HCT116 (cell line): ENCODE measurements at regions not wholly inside any gene's neighbourhood (a gene's known extent, or its start where the extent isn't known, plus 50 kb on each side); places are given as distances from the start of the nearest gene placed in this dataset.

Experiments
- ATAC-seq: fragments of 200-7000 bp; cut with Tn5 transposase; 2 replicates; pipeline ENCODE4 v1.9.1; 2020; ENCODE audit warnings: mild to moderate bottlenecking, moderate library complexity
- BruUV-seq: library from RNA; stranded (reverse); fragments of 400-500 nt; replicated peaks from 2 replicates; lab custom pipeline; 2021; lab: Mats Ljungman, UMichigan
- CTCF ChIA-PET: fragments of 300-600 bp; sonication (Branson Sonifier 250); formaldehyde crosslinking; loops from one replicate; lab custom pipeline; 2021; ENCODE audit warnings: antibody characterized with exemption; lab: Charles Lee
- POLR2A ChIA-PET: fragments of 300-600, 350-600 bp; sonication (Branson Sonifier 250); formaldehyde crosslinking; loops from one replicate; lab custom pipeline; 2021; ENCODE audit warnings: antibody characterized with exemption; lab: Charles Lee
- RAD21 ChIA-PET, 2 experiments: fragments of 300-600 bp; sonication (Branson Sonifier 250); formaldehyde crosslinking; loops; one replicate each; lab custom pipeline; 2023; ENCODE audit warnings: low total read pairs in 2 of 2; ENCODE audit not compliant: uncharacterized antibody in 2 of 2, unreplicated experiment in 2 of 2, low non-redundant PET in 1 of 2; lab: Charles Lee
- DNase-seq: peaks from one replicate; pipeline ENCODE4 v3.0.0-alpha.2; 2010; ENCODE audit warnings: low read depth, low spot score
- H2AFZ ChIP-seq: fragments of 200-600 bp; shearing (Covaris generic), sonication (generic); 2 replicates; pipeline ENCODE4 v1.6.1; 2017; ENCODE audit warnings: low read depth, mixed run types, mixed read lengths, antibody characterized with exemption, low read length; ENCODE audit not compliant: poor library complexity, severe bottlenecking
- H3K27ac ChIP-seq: 2 replicates; pipeline ENCODE4 v1.5.1; 2012; ENCODE audit warnings: low read depth, low read length
- H3K27me3 ChIP-seq: fragments of 200-600 bp; sonication (generic); 2 replicates; pipeline ENCODE4 v1.6.1; 2016; ENCODE audit warnings: mixed run types, low read length, mixed read lengths; ENCODE audit not compliant: insufficient read depth
- H3K36me3 ChIP-seq, 2 experiments: fragments of 200-500 bp in 1 of 2; fragments of 200-600 bp in 1 of 2; sonication (Bioruptor generic) in 1 of 2; sonication (generic) in 1 of 2; 2 replicates each; pipeline versions ENCODE4 v1.5.1 to v1.6.1; 2014 to 2016; ENCODE audit warnings: low read length in 2 of 2, inconsistent platforms in 1 of 2, mixed read lengths in 1 of 2, mixed run types in 1 of 2; ENCODE audit not compliant: insufficient read depth in 2 of 2, control insufficient read depth in 1 of 2
- H3K4me1 ChIP-seq, 2 experiments: fragments of 200-600 bp in 1 of 2; sonication (generic) in 1 of 2; 2 replicates each; pipeline versions ENCODE4 v1.5.1 to v1.6.1; 2012 to 2017; ENCODE audit warnings: low read length in 2 of 2, inconsistent platforms in 1 of 2, mild to moderate bottlenecking in 1 of 2, mixed read lengths in 1 of 2, mixed run types in 1 of 2, moderate library complexity in 1 of 2; ENCODE audit not compliant: insufficient read depth in 2 of 2, control insufficient read depth in 1 of 2
- H3K4me2 ChIP-seq: fragments of 200-600 bp; sonication (generic); 2 replicates; pipeline ENCODE4 v1.6.1; 2017; ENCODE audit warnings: mixed run types, low read length, mixed read lengths
- H3K4me3 ChIP-seq, 2 experiments: fragments of 200-600 bp in 1 of 2; sonication (generic) in 1 of 2; replicated peaks in 1 of 2; 2 replicates each; pipeline ENCODE4 v1.5.1; 2011 to 2016; ENCODE audit warnings: low read length in 2 of 2, control low read depth in 1 of 2, low read depth in 1 of 2, mild to moderate bottlenecking in 1 of 2, mixed read lengths in 1 of 2, mixed run types in 1 of 2
- H3K79me2 ChIP-seq: fragments of 200-600 bp; sonication (generic); 2 replicates; pipeline ENCODE4 v1.6.1; 2017; ENCODE audit warnings: mild to moderate bottlenecking, mixed run types, low read length, moderate library complexity, mixed read lengths; ENCODE audit not compliant: insufficient read depth
- H3K9ac ChIP-seq: fragments of 200-600 bp; sonication (generic); 2 replicates; pipeline ENCODE4 v1.6.1; 2016; ENCODE audit warnings: low read length, mixed read lengths
- H3K9me2 ChIP-seq: fragments of 200-600 bp; sonication (generic), shearing (Covaris generic); 2 replicates; pipeline ENCODE4 v1.6.1; 2017; ENCODE audit warnings: mixed run types, mild to moderate bottlenecking, moderate library complexity; ENCODE audit not compliant: insufficient read depth
- H3K9me3 ChIP-seq, 2 experiments: fragments of 200-500 bp in 1 of 2; fragments of 200-600 bp in 1 of 2; sonication (Bioruptor generic) in 1 of 2; sonication (generic) in 1 of 2; 2 replicates each; pipeline ENCODE4 v1.6.1; 2014 to 2017; ENCODE audit warnings: low read length in 2 of 2, mixed read lengths in 2 of 2, inconsistent platforms in 1 of 2, low read depth in 1 of 2, mild to moderate bottlenecking in 1 of 2, mixed run types in 1 of 2, moderate library complexity in 1 of 2; ENCODE audit not compliant: control insufficient read depth in 1 of 2, insufficient read depth in 1 of 2
- H4K20me1 ChIP-seq: fragments of 200-600 bp; sonication (generic), shearing (Covaris generic); 2 replicates; pipeline ENCODE4 v1.6.1; 2017; ENCODE audit warnings: mixed run types, mild to moderate bottlenecking, moderate library complexity; ENCODE audit not compliant: insufficient read depth
- CBX3 ChIP-seq: IDR thresholded peaks from 2 replicates; pipeline ENCODE4 v1.6.1; 2012; ENCODE audit warnings: low read depth
- CEBPB ChIP-seq: IDR thresholded peaks from 2 replicates; pipeline ENCODE4 v1.6.1; 2012; ENCODE audit warnings: low read depth
- EGR1 ChIP-seq: IDR thresholded peaks from 2 replicates; pipeline ENCODE4 v1.6.1; 2012; ENCODE audit warnings: low read depth
- EZH2 ChIP-seq: fragments of 200-600 bp; sonication (generic); IDR thresholded peaks from 2 replicates; pipeline ENCODE4 v1.6.1; 2017; ENCODE audit warnings: antibody characterized with exemption, mixed run types
- EZH2phosphoT487 ChIP-seq: fragments of 200-600 bp; IDR thresholded peaks from 2 replicates; pipeline ENCODE4 v1.6.1; 2018; ENCODE audit warnings: antibody characterized with exemption, borderline replicate concordance
- FOSL1 ChIP-seq: IDR thresholded peaks from 2 replicates; pipeline ENCODE4 v1.6.1; 2012; ENCODE audit warnings: low read depth
- JUND ChIP-seq: IDR thresholded peaks from 2 replicates; pipeline ENCODE4 v1.6.1; 2012
- POLR2A ChIP-seq: IDR thresholded peaks from 2 replicates; pipeline ENCODE4 v1.7.0; 2011; ENCODE audit warnings: borderline replicate concordance; ENCODE audit not compliant: insufficient read depth, insufficient read length; ENCODE audit errors: extremely low read depth
- RAD21 ChIP-seq: IDR thresholded peaks from 2 replicates; pipeline ENCODE4 v1.6.1; 2012; ENCODE audit warnings: low read depth, mild to moderate bottlenecking
- REST ChIP-seq: IDR thresholded peaks from 2 replicates; pipeline ENCODE4 v1.6.1; 2012; ENCODE audit warnings: low read depth
- SP1 ChIP-seq: IDR thresholded peaks from 2 replicates; pipeline ENCODE4 v1.6.1; 2012; ENCODE audit warnings: low read depth
- SRF ChIP-seq: IDR thresholded peaks from 2 replicates; pipeline ENCODE4 v1.6.1; 2012; ENCODE audit warnings: low read depth
- YY1 ChIP-seq: IDR thresholded peaks from 2 replicates; pipeline ENCODE4 v1.6.1; 2011; ENCODE audit warnings: low read length, low read depth, moderate library complexity, mild to moderate bottlenecking; ENCODE audit not compliant: insufficient replicate concordance; ENCODE audit errors: extremely low read depth
- ZFX ChIP-seq: fragments of 450-650 bp; IDR thresholded peaks from 2 replicates; pipeline ENCODE4 v1.6.1; 2017
- ZNF274 ChIP-seq: fragments of 200-500 bp; sonication (Bioruptor generic); IDR thresholded peaks from 2 replicates; pipeline ENCODE4 v1.6.1; 2014; ENCODE audit warnings: mild to moderate bottlenecking, low read depth, low read length, inconsistent platforms
- intact Hi-C: fragments of 100-400 bp; cut with micrococcal nuclease; formaldehyde crosslinking; loops from 2 replicates; pipeline ENCODE4 v1.10.0; 2022
- TF ChIP-seq, protein P1 (sequence below): IDR thresholded peaks from 2 replicates; pipeline ENCODE4 v1.6.1; 2012
- TF ChIP-seq, protein P2 (sequence below): IDR thresholded peaks from 2 replicates; pipeline ENCODE4 v1.6.1; 2012
- TF ChIP-seq, protein P3 (sequence below): IDR thresholded peaks from 2 replicates; pipeline ENCODE4 v1.6.1; 2011; ENCODE audit warnings: mild to moderate bottlenecking, low read length, moderate library complexity; ENCODE audit not compliant: insufficient replicate concordance; ENCODE audit errors: extremely low read depth
- TF ChIP-seq, protein P4 (sequence below), 3 experiments: fragments of 200-600 bp in 1 of 3; sonication (generic) in 1 of 3; IDR thresholded peaks in 2 of 3; conservative IDR thresholded peaks in 1 of 3; 2 replicates each; pipeline ENCODE4 v1.5.1; 2012 to 2017; ENCODE audit warnings: low read depth in 2 of 3, low read length in 2 of 3, antibody characterized with exemption in 1 of 3, borderline replicate concordance in 1 of 3, control low read depth in 1 of 3, mild to moderate bottlenecking in 1 of 3, mixed read lengths in 1 of 3, mixed run types in 1 of 3, moderate library complexity in 1 of 3; ENCODE audit not compliant: insufficient read depth in 1 of 3

DNA sequence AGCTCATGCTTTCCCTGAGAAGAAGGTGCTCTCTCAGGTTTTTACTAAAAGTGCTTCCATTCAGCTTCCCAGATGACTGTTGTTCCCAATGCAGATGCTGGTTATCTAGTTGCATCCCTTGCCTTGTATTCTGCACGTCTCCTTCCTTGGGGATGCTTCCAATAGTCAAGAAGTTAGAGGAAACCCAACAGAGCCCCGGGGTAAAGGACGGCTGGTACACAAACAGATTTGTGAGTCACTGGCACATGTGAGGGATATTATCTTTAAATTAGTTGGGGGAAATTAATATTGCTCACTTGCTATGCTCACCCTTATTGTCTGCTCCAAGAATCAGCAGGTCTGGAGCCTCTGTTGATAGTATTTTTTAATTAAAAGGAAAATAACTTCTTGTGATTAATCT lies 465.2 kb upstream of the BOD1L1 start (continued):
- no peak for TF ChIP-seq FOSL1

DNA sequence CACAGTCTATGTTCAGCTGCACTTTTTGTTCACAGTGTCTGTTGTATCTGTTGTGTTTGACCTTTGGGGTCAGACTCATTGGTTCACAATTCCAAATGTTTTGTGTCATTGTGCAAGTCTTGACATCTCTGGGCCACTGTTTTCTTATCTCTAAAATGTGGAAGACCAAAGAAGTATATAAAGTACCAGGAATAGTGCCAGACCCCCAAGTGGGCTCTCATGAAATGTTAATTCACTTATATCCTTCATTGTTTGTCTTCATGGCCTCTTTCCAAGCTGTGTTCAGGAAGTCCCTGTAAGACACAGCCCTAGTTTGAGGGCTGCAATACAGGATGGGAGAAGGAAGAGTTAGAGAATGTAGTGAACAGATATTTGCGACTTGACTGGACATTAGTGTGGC lies 468.3 kb upstream of the BOD1L1 start:
- BruUV-seq: no TSS peak
- Histone ChIP-seq H3K4me3 (no peak overlapping the region), H3K4me1 (no peaks in the 10 kb centered on the region), H3K9ac (no peak overlapping the region), H3K36me3 (no peaks in the 10 kb centered on the region), H3K27ac (no peak overlapping the region), H2AFZ (no peak overlapping the region), H3K79me2 (no peaks in the 10 kb centered on the region), H3K9me3 (peaks cover 0 to 27% of the 10 kb centered on the region in 2 experiments; a peak in 2 of 4 replicates), H3K4me2 (no peak overlapping the region), H4K20me1 (no peaks in the 10 kb centered on the region), H3K27me3 (no peaks in the 10 kb centered on the region), H3K9me2 (no peaks in the 10 kb centered on the region)
- no peak for ATAC-seq
- ChIA-PET POLR2A (no interaction called here), CTCF (no interaction called here), RAD21 (no interaction called here)
- DNase-seq: no peak
- intact Hi-C loops: no loop called here
- TF ChIP-seq, protein P1, sequence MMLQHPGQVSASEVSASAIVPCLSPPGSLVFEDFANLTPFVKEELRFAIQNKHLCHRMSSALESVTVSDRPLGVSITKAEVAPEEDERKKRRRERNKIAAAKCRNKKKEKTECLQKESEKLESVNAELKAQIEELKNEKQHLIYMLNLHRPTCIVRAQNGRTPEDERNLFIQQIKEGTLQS: no peak
- TF ChIP-seq REST (no peak), EGR1 (no peak), ZFX (no peak), RAD21 (no peak), CEBPB (no peak), SRF (no peak), JUND (no peak), YY1 (no peak), EZH2phosphoT487 (no peak), POLR2A (no peak), EZH2 (no peak), ZNF274 (no peak), SP1 (no peak), CBX3 (no peak)
- TF ChIP-seq, protein P2, sequence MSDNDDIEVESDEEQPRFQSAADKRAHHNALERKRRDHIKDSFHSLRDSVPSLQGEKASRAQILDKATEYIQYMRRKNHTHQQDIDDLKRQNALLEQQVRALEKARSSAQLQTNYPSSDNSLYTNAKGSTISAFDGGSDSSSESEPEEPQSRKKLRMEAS: no peak
- TF ChIP-seq, protein P3, sequence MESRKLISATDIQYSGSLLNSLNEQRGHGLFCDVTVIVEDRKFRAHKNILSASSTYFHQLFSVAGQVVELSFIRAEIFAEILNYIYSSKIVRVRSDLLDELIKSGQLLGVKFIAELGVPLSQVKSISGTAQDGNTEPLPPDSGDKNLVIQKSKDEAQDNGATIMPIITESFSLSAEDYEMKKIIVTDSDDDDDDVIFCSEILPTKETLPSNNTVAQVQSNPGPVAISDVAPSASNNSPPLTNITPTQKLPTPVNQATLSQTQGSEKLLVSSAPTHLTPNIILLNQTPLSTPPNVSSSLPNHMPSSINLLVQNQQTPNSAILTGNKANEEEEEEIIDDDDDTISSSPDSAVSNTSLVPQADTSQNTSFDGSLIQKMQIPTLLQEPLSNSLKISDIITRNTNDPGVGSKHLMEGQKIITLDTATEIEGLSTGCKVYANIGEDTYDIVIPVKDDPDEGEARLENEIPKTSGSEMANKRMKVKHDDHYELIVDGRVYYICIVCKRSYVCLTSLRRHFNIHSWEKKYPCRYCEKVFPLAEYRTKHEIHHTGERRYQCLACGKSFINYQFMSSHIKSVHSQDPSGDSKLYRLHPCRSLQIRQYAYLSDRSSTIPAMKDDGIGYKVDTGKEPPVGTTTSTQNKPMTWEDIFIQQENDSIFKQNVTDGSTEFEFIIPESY: no peak
- TF ChIP-seq, protein P4, sequence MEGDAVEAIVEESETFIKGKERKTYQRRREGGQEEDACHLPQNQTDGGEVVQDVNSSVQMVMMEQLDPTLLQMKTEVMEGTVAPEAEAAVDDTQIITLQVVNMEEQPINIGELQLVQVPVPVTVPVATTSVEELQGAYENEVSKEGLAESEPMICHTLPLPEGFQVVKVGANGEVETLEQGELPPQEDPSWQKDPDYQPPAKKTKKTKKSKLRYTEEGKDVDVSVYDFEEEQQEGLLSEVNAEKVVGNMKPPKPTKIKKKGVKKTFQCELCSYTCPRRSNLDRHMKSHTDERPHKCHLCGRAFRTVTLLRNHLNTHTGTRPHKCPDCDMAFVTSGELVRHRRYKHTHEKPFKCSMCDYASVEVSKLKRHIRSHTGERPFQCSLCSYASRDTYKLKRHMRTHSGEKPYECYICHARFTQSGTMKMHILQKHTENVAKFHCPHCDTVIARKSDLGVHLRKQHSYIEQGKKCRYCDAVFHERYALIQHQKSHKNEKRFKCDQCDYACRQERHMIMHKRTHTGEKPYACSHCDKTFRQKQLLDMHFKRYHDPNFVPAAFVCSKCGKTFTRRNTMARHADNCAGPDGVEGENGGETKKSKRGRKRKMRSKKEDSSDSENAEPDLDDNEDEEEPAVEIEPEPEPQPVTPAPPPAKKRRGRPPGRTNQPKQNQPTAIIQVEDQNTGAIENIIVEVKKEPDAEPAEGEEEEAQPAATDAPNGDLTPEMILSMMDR (IDR thresholded peaks at IDR 0.05 in 2 of 3, conservative IDR thresholded peaks at IDR 0.05 in 1 of 3; ENCODE audit: borderline replicate concordance in 1 of 3, insufficient read depth in 1 of 3, low read depth in 2 of 3, low read length in 2 of 3): no peak
